Tibial nerve (tissue), 4 donors: ENCODE measurements at regions not wholly inside any gene's neighbourhood (a gene's known extent, or its start where the extent isn't known, plus 50 kb on each side); places are given as distances from the start of the nearest gene placed in this dataset.

Experiments used
- DNase-seq, 2 donors: peaks; one replicate each; pipeline ENCODE4 v3.0.0-alpha.2; 2019; ENCODE audit warnings: low spot score in 2 of 2
- H3K27ac ChIP-seq, 4 donors: fragments of 200-600 bp; sonication (generic) in 3 of 4; one replicate each; pipeline ENCODE4 v1.5.1; 2017 to 2019; ENCODE audit warnings: mild to moderate bottlenecking in 1 of 4
- H3K27me3 ChIP-seq, 2 donors: fragments of 200-600 bp; sonication (generic) in 1 of 2; one replicate each; pipeline versions ENCODE4 v1.5.1 to v1.6.0; 2017 to 2019
- H3K36me3 ChIP-seq, 3 donors: fragments of 200-600 bp; sonication (generic); one replicate each; pipeline ENCODE4 v1.5.1; 2018 to 2019
- H3K4me1 ChIP-seq, 4 donors: fragments of 200-600 bp; sonication (generic) in 3 of 4; one replicate each; pipeline ENCODE4 v1.5.1; 2017 to 2019
- H3K4me3 ChIP-seq, 4 donors: fragments of 200-600 bp; sonication (generic) in 3 of 4; one replicate each; pipeline ENCODE4 v1.5.1; 2017 to 2019; ENCODE audit warnings: mild to moderate bottlenecking in 1 of 4, moderate library complexity in 1 of 4
- H3K9me3 ChIP-seq, 4 donors: fragments of 200-600 bp; sonication (generic) in 3 of 4; one replicate each; pipeline ENCODE4 v1.5.1; 2017 to 2019
- CTCF ChIP-seq, 5 experiments: fragments of 200-600 bp in 3 of 5; fragments of 450-650 bp in 2 of 5; sonication (generic) in 3 of 5; IDR thresholded peaks; one replicate each; pipeline ENCODE4 v1.5.1; 2016 to 2019; ENCODE audit warnings: antibody characterized with exemption in 5 of 5, mild to moderate bottlenecking in 3 of 5, moderate library complexity in 2 of 5
- EP300 ChIP-seq, 2 donors: sonication (generic); formaldehyde crosslinking; IDR thresholded peaks; one replicate each; pipeline ENCODE4 v1.6.1; 2017; ENCODE audit warnings: antibody characterized with exemption in 2 of 2, mild to moderate bottlenecking in 1 of 2
- POLR2A ChIP-seq, 2 donors: fragments of 450-650 bp; IDR thresholded peaks; one replicate each; pipeline ENCODE4 v1.6.1; 2017; ENCODE audit warnings: antibody characterized with exemption in 2 of 2, mild to moderate bottlenecking in 2 of 2, moderate library complexity in 2 of 2
- WGBS, 2 donors: methylation state at CpG; one replicate each; pipeline ENCODE4 v1.1.5; 2018; 5-methylcytosine and 5-hydroxymethylcytosine counted together

DNA sequence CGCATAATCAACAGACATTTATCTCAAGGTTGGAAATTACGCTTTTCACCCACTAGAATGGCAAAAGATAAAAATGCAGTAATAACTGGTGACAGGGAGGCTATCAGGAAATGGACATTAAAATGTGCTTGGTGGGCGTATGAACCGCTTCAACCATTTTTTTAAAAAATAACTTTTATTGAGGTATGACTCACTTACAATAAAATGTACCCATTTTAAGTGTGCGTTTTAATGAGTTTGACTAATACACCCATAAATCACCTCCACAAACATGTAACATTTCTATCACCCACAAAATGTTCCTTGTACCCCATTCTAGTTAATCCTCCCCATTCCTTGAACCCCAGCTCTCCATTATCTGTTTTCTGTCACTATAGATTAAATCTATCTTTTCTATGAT lies 96.8 kb downstream of the IYD start:
- DNase-seq = no peak
- no peak overlapping the region for H3K4me3 ChIP-seq
- no peak overlapping the region for H3K27ac ChIP-seq
- TF ChIP-seq EP300 (IDR thresholded peaks at IDR 0.05) = no peak
- TF ChIP-seq POLR2A (IDR thresholded peaks at IDR 0.05) = no peak
- no peak for TF ChIP-seq CTCF (IDR thresholded peaks at IDR 0.05)
- no peaks in the 10 kb centered on the region for H3K27me3 ChIP-seq
- H3K4me1 ChIP-seq = no peaks in the 10 kb centered on the region
- H3K36me3 ChIP-seq = no peaks in the 10 kb centered on the region
- no peaks in the 10 kb centered on the region for H3K9me3 ChIP-seq
- 86 to 93% methylated on average over 5 of the region's 5 CpGs for WGBS, 2 donors

- TF ChIP-seq CTCF (IDR thresholded peaks at IDR 0.05) = no peak
- TF ChIP-seq POLR2A (IDR thresholded peaks at IDR 0.05) = no peak
- TF ChIP-seq EP300 (IDR thresholded peaks at IDR 0.05) = no peak
- no peaks in the 10 kb centered on the region for H3K36me3 ChIP-seq
- no peak for DNase-seq
- H3K4me1 ChIP-seq = no peaks in the 10 kb centered on the region
- no peaks in the 10 kb centered on the region for H3K27me3 ChIP-seq
- H3K9me3 ChIP-seq = no peaks in the 10 kb centered on the region
- H3K27ac ChIP-seq = no peak overlapping the region
- WGBS, 2 donors = 68 to 85% methylated on average over 5 of the region's 5 CpGs
- no peak overlapping the region for H3K4me3 ChIP-seq
These were observed 97.4 kb downstream of the IYD start for GRCh38 chr6:150466196-150466595.

GRCh38 chr6:150470131-150470530 lies 101.3 kb downstream of the IYD start:
- Histone ChIP-seq H3K27ac (no peak overlapping the region), H3K4me1 (no peaks in the 10 kb centered on the region), H3K9me3 (no peaks in the 10 kb centered on the region), H3K36me3 (no peaks in the 10 kb centered on the region), H3K27me3 (no peaks in the 10 kb centered on the region), H3K4me3 (no peak overlapping the region)
- 78 to 80% methylated on average over 3 of the region's 3 CpGs for WGBS, 2 donors
- no peak for DNase-seq
- TF ChIP-seq EP300 (IDR thresholded peaks at IDR 0.05) (no peak), CTCF (IDR thresholded peaks at IDR 0.05) (no peak), POLR2A (IDR thresholded peaks at IDR 0.05) (no peak)

- DNase-seq = no peak
- no peaks in the 10 kb centered on the region for H3K9me3 ChIP-seq
- H3K4me1 ChIP-seq = no peaks in the 10 kb centered on the region
- no peaks in the 10 kb centered on the region for H3K36me3 ChIP-seq
- no peaks in the 10 kb centered on the region for H3K27me3 ChIP-seq
- no peak for TF ChIP-seq CTCF (IDR thresholded peaks at IDR 0.05)
- no peak overlapping the region for H3K27ac ChIP-seq
- 88 to 89% methylated on average over 6 of the region's 6 CpGs for WGBS, 2 donors
- H3K4me3 ChIP-seq = no peak overlapping the region
These were observed 102.3 kb downstream of the IYD start for GRCh38 chr6:150470960-150471665.

DNA sequence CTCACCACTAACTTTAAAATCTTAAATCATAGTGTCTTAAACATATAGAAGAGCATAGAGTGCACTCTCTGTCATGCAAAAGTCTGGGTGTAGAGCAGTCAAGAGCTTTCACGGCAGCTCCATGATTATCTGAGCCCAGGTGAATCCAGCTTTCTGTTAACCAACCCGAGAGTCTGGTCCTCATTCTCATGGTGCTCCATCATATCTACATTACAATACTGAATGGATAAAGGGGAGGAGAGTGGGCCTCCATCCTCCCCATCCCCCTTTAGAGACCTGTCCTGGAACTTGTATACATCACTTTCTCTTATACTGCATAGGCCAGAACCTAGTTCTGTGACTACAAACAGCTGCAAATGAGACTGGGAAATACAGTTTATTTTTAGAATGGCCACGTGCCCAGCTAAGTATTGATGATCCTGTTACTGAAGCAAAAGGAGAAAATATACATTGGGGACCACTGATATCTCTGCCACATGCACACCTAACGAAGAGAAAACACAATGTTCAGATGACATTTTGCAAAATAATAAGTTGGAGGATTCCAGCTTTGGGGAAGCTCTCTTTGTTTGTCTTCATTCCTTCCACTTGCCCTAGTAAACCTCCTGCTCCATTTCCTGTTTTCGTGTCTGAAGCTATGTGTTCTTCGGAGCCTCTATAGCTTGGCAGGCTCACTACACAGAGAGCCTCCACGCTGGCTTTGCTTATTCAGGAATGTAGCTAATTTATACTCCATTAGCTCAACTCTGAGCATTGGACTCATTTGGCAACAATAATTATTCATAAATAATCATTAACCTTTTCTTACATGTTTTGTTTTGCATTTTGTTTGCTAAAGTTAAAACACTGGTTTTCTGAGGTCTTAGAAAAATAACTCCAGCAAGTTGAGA lies 110.1 kb downstream of the IYD start:
- Histone ChIP-seq H3K27me3 (no peaks in the 10 kb centered on the region), H3K9me3 (no peaks in the 10 kb centered on the region), H3K4me3 (no peak overlapping the region), H3K4me1 (peaks cover 0 to 6% (median 0%) of the 10 kb centered on the region in 4 donors), H3K36me3 (no peaks in the 10 kb centered on the region), H3K27ac (no peak overlapping the region)
- 34 to 36% methylated on average over 7 of the region's 7 CpGs for WGBS, 2 donors
- DNase-seq = no peak
- TF ChIP-seq POLR2A (IDR thresholded peaks at IDR 0.05) = no peak
- no peak for TF ChIP-seq CTCF (IDR thresholded peaks at IDR 0.05)
- no peak for TF ChIP-seq EP300 (IDR thresholded peaks at IDR 0.05)
